T-helper 17 cell (primary cell): ENCODE measurements at regions not wholly inside any gene's neighbourhood (a gene's known extent, or its start where the extent isn't known, plus 50 kb on each side); places are given as distances from the start of the nearest gene placed in this dataset.

Experiments used
- ATAC-seq: fragments of 150-1000 bp; cut with Tn5 transposase; 2 replicates; pipeline ENCODE4 v1.10.0; 2021; ENCODE audit warnings: mild to moderate bottlenecking, moderate library complexity
- DNase-seq, 3 donors: peaks; one replicate each; pipeline versions ENCODE4 v3.0.0 to v3.0.0-alpha.2; 2020 to 2021
- H3K9me3 ChIP-seq: one replicate; pipeline ENCODE4 v1.7.0; 2013; ENCODE audit warnings: low read length, mild to moderate bottlenecking; ENCODE audit not compliant: control insufficient read depth, poor library complexity, severe bottlenecking
- H3K27ac Mint-ChIP-seq: one replicate; pipeline ENCODE4 v1.8.0; 2022; ENCODE audit warnings: mild to moderate bottlenecking, moderate library complexity, mixed read lengths
- H3K27me3 Mint-ChIP-seq: one replicate; pipeline ENCODE4 v1.8.0; 2022; ENCODE audit warnings: mixed read lengths
- H3K36me3 Mint-ChIP-seq: one replicate; pipeline ENCODE4 v1.8.0; 2022; ENCODE audit warnings: low read depth, mixed read lengths
- H3K4me1 Mint-ChIP-seq: one replicate; pipeline ENCODE4 v1.8.0; 2022; ENCODE audit warnings: mild to moderate bottlenecking, mixed read lengths
- H3K4me3 Mint-ChIP-seq: one replicate; pipeline ENCODE4 v1.8.0; 2022; ENCODE audit warnings: mild to moderate bottlenecking, moderate library complexity, mixed read lengths

DNA sequence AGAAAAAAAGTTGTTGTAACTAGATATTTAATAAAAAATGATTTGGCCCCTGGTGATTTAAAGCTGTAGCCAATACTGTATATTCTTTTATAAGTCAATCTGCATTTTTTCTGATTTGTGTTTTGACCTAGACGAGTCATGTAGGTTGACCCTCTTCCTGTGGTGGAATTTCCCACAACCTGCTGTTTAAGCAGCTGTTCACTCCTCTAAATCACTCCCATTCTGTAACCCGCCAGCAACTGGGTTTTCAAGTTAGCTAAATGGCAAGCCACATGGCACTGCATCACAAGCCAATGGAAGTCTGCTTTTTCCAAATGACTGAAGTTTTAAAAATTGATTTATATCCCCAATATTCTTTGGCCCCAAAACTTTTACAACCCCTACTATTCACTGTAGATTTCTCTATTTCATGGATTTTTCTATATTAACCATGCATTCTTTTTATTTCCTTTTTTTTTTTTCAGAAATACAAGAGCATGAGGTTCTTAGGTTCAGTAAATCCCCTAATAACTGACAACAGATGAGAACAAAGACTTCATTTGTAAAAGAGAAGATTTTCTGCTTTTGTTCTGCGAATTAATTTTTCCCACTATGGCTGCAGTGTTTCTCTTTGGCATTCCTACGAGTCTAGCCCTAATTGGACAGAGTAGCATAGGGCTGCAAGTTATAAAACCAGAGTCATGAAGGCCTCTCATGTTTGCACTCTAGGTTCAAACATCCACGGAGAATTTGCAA lies 184.5 kb upstream of the TLE4 start:
- peaks cover 22% of the 10 kb centered on the region for H3K27me3 Mint-ChIP-seq
- H3K4me1 Mint-ChIP-seq, result no peaks in the 10 kb centered on the region
- ATAC-seq, result no peak
- no peak overlapping the region for H3K4me3 Mint-ChIP-seq
- no peaks in the 10 kb centered on the region for H3K36me3 Mint-ChIP-seq
- no peak for DNase-seq
- no peak overlapping the region for H3K27ac Mint-ChIP-seq
- no peaks in the 10 kb centered on the region for H3K9me3 ChIP-seq

DNA sequence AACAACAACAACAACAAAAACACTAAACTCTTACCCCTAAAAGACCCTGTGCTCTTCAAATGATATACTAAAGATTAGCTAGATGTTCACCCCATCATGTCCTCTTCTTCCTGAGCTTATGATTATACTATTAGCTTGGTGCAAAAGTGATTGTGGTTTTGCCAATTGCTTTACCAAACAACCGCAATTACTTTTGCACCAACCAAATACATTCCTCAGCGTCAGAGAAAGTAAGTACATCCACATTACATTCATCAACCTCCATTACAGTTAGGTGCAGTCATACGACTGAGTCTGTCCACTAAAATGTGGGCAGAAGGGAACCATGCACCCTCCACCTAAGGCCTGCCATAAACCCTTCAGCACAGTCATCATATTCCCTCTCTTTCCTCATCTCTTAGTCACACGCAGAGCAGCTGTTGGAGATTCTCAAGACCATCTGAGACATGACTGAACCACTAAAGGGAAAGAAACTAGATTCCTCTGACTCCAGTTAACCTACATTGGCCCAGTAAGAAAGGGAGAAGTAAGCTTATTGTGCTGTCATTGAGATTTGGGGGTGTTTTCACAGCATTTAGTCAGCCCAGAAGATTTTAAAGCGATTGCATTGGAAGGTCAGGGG lies 181.6 kb upstream of the TLE4 start:
- H3K9me3 ChIP-seq, result no peaks in the 10 kb centered on the region
- ATAC-seq (no peak), DNase-seq (no peak)
- Mint-ChIP-seq H3K27me3 (peaks cover 28% of the 10 kb centered on the region), H3K36me3 (no peaks in the 10 kb centered on the region), H3K4me3 (no peak overlapping the region), H3K4me1 (no peaks in the 10 kb centered on the region), H3K27ac (no peak overlapping the region)

DNA sequence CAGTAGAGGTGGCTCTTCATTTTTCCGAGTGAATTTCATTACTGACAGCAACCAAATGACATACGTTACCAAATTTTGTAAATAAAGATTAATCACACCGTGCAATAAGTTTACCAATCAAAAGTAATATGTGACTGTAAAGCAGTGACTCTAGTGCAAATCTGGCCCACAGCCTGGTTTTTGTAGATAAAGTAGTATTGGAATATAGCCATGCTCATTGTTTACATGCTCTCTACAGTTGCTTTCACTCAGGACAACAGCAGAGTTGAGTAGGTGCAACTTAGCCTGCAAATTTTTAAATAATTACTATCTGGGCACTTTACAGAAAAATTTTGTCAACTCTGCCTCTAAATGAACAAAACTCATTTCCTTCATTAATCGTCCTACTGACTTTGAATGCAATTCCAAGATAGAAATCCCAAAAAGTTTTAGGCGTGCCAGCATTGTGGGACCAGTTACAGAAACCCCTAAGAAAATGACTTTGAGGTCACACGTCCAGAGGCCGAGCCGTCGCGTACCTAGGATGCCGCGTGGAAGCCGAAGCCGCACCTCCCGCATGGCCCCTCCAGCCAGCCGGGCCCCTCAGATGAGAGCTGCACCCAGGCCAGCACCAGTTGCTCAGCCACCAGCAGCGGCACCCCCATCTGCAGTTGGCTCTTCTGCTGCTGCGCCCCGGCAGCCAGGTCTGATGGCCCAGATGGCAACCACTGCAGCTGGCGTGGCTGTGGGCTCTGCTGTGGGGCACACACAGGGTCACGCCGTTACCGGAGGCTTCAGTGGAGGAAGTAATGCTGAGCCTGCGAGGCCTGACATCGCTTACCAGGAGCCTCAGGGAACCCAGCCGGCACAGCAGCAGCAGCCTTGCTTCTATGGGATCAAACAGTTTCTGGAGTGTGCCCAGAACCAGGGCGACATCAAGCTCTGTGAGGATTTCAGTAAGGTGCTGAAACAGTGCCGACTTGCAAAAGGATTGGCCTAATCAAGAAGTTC lies 180.7 kb upstream of the TLE4 start:
- H3K9me3 ChIP-seq, result no peaks in the 10 kb centered on the region
- DNase-seq (no peak), ATAC-seq (no peak)
- peaks cover 28% of the 10 kb centered on the region for H3K27me3 Mint-ChIP-seq
- H3K4me3 Mint-ChIP-seq, result no peak overlapping the region
- H3K27ac Mint-ChIP-seq, result no peak overlapping the region
- H3K36me3 Mint-ChIP-seq, result no peaks in the 10 kb centered on the region
- no peaks in the 10 kb centered on the region for H3K4me1 Mint-ChIP-seq

DNA sequence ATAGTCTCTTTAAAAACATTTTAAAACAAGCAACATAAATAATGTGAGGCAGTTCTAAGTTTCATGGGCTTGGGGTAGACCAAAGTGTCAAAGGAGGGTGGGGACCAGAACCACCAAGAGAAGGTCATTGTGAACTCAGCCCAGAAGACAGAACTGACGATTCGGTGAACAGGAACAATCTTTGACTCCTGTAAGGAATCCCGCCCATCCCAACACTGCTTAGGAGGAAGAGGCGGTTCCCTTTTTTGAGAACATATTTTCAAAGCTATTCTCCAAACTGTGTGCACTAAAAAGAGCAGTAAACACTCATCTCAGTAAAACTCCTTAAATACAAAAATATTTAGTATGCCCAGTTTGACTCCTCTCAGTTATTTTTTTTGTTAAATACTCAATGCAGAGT lies 176.5 kb upstream of the TLE4 start:
- no peaks in the 10 kb centered on the region for H3K9me3 ChIP-seq
- ATAC-seq (no peak), DNase-seq (no peak)
- Mint-ChIP-seq H3K36me3 (no peaks in the 10 kb centered on the region), H3K27ac (no peak overlapping the region), H3K4me1 (no peaks in the 10 kb centered on the region), H3K27me3 (peaks cover 25% of the 10 kb centered on the region), H3K4me3 (no peak overlapping the region)

DNA sequence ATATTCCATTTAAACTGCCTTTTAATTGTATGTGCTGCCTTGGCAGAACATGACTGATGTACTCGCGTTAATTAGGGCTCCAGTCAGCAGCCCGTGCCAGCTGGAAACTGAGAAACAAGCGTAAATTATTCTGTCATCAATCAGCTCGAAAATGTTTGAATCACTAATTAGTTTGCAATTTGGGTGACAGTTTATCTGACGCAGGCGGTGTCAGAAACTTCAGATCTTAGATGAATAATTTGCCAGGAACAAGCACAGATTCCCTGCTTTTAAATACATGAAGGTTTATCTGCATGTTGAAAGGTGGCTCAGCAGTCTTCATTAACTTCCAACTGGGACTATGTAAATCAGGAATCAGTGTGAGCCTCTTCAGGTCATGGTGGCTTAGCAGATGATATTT lies 176.0 kb upstream of the TLE4 start:
- H3K36me3 Mint-ChIP-seq, result no peaks in the 10 kb centered on the region
- no peaks in the 10 kb centered on the region for H3K9me3 ChIP-seq
- ATAC-seq (no peak), DNase-seq (no peak)
- peaks cover 21% of the 10 kb centered on the region for H3K27me3 Mint-ChIP-seq
- no peak overlapping the region for H3K27ac Mint-ChIP-seq
- no peaks in the 10 kb centered on the region for H3K4me1 Mint-ChIP-seq
- H3K4me3 Mint-ChIP-seq, result no peak overlapping the region

DNA sequence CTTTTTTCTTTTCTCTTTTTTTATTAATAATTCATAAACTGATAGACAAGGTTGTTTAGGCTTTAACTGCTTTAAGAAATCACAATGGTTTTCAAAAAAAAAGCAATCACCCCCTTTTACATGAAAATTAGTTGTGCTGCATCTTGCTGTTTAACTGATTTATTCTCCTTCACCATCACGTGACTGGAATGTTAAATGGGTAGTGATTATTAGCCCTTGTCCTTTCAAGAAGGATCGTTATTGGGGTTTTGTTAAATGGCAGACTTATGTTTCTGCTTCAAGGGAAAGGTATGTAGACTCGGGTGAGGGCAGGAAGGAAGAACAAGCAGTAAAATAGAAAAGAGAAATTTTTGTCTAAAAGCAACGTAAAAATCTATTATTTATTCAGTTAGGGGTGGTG lies 175.6 kb upstream of the TLE4 start:
- H3K36me3 Mint-ChIP-seq, result no peaks in the 10 kb centered on the region
- no peaks in the 10 kb centered on the region for H3K9me3 ChIP-seq
- ATAC-seq (no peak), DNase-seq (no peak)
- peaks cover 16% of the 10 kb centered on the region for H3K27me3 Mint-ChIP-seq
- H3K4me3 Mint-ChIP-seq, result no peak overlapping the region
- H3K4me1 Mint-ChIP-seq, result no peaks in the 10 kb centered on the region
- no peak overlapping the region for H3K27ac Mint-ChIP-seq

DNA sequence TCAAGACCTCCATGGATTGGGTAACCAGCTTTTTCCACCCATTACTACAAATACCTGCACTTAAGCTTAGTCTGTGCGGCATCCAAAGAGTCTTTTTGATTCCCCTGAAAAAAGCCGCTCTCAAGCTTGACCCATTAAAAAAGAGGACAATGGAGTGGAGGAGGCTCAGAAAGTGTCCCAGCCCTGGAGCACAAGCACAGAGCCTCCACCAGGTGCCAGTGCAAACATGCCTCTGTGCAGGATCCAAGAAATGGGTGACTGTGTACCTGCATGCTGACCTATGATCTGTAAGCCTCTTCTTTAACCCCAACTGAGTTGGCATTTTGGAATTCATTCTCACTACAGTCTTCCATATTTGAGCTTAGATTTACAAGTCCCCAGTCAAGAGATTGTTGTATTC lies 168.3 kb upstream of the TLE4 start:
- no peak for ATAC-seq
- H3K27me3 Mint-ChIP-seq, result no peaks in the 10 kb centered on the region

DNA sequence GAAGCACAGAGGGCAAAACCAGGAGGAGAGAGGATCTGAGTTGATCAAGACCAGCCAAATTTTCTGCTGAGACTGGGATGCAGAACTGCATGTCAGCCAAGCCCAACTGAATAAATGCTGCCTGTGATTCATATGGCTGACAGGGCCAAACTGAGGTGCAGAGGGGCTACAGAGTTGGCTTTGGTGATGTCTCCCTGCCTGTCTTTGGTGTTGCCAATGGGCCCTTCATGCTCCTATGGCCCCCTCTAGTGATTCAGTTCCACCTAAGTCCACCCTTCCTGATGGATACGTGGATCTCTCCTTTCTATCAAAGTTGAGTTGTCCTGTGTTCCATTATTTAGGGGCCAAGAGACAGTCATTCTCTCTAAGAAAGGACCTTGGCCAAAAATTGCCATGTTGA lies 163.6 kb upstream of the TLE4 start:
- H3K4me1 Mint-ChIP-seq, result no peaks in the 10 kb centered on the region
- no peaks in the 10 kb centered on the region for H3K36me3 Mint-ChIP-seq
- H3K4me3 Mint-ChIP-seq, result no peak overlapping the region
- no peak overlapping the region for H3K27ac Mint-ChIP-seq
- no peak for DNase-seq
- peaks cover 14% of the 10 kb centered on the region for H3K27me3 Mint-ChIP-seq
- no peaks in the 10 kb centered on the region for H3K9me3 ChIP-seq
- ATAC-seq, result no peak

More for the DNA sequence above, 168.3 kb upstream of the TLE4 start:
- H3K4me1 Mint-ChIP-seq, result no peaks in the 10 kb centered on the region
- no peak overlapping the region for H3K27ac Mint-ChIP-seq
- H3K4me3 Mint-ChIP-seq, result no peak overlapping the region
- no peak for DNase-seq
- no peaks in the 10 kb centered on the region for H3K36me3 Mint-ChIP-seq
- H3K9me3 ChIP-seq, result no peaks in the 10 kb centered on the region

DNA sequence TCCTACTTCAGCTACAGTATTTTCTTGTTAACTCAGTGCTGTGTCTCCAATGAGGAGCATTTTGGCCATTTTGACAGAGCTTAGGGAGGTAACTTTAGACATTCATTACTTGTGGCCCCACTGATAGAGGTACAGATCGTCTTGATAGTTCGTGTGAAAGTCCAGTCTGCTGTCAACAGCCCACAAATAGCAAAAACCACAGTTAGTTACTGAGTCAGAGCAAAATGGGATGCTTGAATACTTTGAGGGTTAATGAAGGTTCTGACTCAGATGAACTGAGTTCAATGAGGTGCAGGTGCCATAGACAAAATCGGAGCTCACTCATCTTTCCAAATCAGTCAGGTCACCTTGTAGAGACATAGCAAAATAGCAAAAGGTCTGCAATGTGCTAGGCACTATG lies 163.1 kb upstream of the TLE4 start:
- DNase-seq (no peak), ATAC-seq (no peak)
- Mint-ChIP-seq H3K27me3 (peaks cover 14% of the 10 kb centered on the region), H3K27ac (no peak overlapping the region), H3K4me3 (no peak overlapping the region), H3K36me3 (no peaks in the 10 kb centered on the region), H3K4me1 (no peaks in the 10 kb centered on the region)
- no peaks in the 10 kb centered on the region for H3K9me3 ChIP-seq

DNA sequence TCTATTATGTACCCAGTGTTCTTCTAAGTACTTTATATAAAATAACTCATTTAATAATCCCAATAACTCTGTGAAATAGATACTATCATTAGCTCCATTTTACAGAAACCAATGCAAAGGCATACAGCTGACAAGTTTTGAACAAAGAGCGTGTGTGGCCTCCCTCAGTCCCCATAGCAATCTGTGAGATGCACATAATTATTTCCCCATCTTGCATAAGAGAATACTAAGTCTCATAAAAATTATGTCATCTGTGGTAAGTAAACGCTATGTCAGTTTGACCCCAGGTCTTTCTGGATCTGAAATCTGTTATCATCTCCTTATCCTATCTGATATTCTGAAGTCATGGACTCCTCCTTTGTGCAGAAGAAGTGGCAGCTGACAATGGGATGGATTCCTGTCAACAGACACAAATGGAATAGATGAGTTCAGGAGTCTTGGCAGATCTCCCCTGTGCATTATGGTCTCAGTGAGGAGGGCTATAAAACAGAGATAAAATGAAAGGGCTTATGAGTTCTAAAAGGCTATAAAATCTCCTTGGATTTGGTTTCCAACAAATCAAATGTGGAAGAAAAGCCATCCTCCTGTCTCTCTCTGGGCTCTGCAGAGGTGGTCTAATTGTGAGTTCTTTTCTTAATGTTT lies 162.5 kb upstream of the TLE4 start:
- no peaks in the 10 kb centered on the region for H3K9me3 ChIP-seq
- Mint-ChIP-seq H3K36me3 (no peaks in the 10 kb centered on the region), H3K4me3 (no peak overlapping the region), H3K27me3 (peaks cover 14% of the 10 kb centered on the region), H3K27ac (no peak overlapping the region), H3K4me1 (no peaks in the 10 kb centered on the region)
- DNase-seq (no peak), ATAC-seq (no peak)

DNA sequence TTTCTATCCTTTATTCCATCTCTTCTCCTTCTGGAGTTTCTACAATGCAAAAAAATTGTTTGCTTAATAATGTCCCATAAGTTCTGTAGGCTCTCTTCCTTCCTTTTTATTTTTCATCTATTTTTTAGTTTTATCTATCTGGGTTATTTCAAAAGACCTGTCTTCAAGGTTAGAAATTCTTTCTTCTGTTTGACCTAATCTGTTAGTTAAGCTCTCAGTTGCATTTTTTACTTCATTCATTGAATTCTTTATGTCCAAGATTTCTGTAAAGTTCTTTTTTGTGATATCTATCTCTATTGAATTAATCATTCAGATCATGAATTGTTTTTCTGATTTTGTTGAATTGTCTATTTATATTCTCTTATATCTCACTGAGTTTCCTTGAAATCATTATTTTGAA lies 145.9 kb upstream of the TLE4 start:
- Mint-ChIP-seq H3K27me3 (no peaks in the 10 kb centered on the region), H3K4me1 (no peaks in the 10 kb centered on the region), H3K4me3 (no peak overlapping the region), H3K27ac (no peak overlapping the region), H3K36me3 (no peaks in the 10 kb centered on the region)
- H3K9me3 ChIP-seq, result no peaks in the 10 kb centered on the region
- DNase-seq (no peak), ATAC-seq (no peak)

DNA sequence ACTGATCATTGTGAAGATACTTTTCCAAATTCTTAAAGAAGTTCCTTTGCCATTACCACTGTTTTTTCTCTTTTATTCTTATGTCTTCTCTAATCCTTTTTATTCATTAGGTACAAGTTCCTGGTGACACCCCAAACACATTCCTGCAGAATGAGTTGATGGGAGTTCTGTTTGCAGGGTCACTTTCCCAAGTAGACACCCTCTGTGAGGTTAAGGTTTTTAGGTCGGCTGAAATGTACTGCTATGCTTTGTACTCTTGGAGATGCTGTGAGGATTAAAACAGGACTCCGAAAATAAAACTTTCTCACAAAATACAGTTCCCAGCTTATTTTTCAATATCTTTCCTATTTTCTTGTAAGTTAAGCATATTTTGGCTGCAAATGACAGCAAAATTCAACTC lies 143.3 kb upstream of the TLE4 start:
- ATAC-seq, result no peak
- H3K36me3 Mint-ChIP-seq, result no peaks in the 10 kb centered on the region

DNA sequence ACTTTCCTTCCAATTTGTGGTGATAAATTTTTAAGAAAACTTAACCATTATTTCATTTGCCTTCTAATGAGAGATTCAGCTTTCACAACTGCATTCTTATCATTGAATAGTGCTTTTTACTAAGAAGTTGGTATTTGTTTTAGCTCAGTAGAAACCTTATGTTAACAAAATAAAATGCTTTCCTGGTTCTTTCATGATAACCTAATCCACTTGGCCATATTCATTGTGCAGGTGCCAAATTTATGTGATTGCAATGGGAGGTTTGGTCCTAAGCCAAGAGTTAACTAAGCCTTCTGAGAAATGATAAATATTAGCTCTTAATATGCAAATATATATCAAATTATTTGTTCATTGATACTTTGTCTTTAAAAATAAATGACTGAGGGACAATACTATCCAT lies 141.1 kb upstream of the TLE4 start:
- ATAC-seq (no peak), DNase-seq (no peak)
- Mint-ChIP-seq H3K27ac (no peak overlapping the region), H3K27me3 (peaks cover 14% of the 10 kb centered on the region), H3K36me3 (no peaks in the 10 kb centered on the region), H3K4me1 (no peaks in the 10 kb centered on the region), H3K4me3 (no peak overlapping the region)
- H3K9me3 ChIP-seq, result no peaks in the 10 kb centered on the region

More for the DNA sequence above, 143.3 kb upstream of the TLE4 start:
- no peaks in the 10 kb centered on the region for H3K27me3 Mint-ChIP-seq
- no peak for DNase-seq
- H3K4me3 Mint-ChIP-seq, result no peak overlapping the region
- H3K27ac Mint-ChIP-seq, result no peak overlapping the region
- H3K4me1 Mint-ChIP-seq, result no peaks in the 10 kb centered on the region
- H3K9me3 ChIP-seq, result no peaks in the 10 kb centered on the region
